Smooth muscle cell (in vitro differentiated cells): ENCODE measurements at regions not wholly inside any gene's neighbourhood (a gene's known extent, or its start where the extent isn't known, plus 50 kb on each side); places are given as distances from the start of the nearest gene placed in this dataset.

ENCODE experiments used
- DNase-seq: peaks from one replicate; lab custom pipeline; 2025; ENCODE audit not compliant: unreplicated experiment; lab: John Stamatoyannopoulos, UW
- H2AFZ ChIP-seq: fragments of 200-600 bp; sonication (generic); 2 replicates; pipeline ENCODE4 v1.6.0; 2016; ENCODE audit warnings: antibody characterized with exemption, low read depth, mild to moderate bottlenecking
- H3F3A ChIP-seq: fragments of 200-600 bp; sonication (generic); 2 replicates; pipeline ENCODE4 v1.6.0; 2017; ENCODE audit warnings: antibody characterized with exemption, low read depth
- H3K27ac ChIP-seq: fragments of 200-600 bp; sonication (generic); 2 replicates; pipeline ENCODE4 v1.5.1; 2016; ENCODE audit warnings: low read depth, mild to moderate bottlenecking
- H3K27me3 ChIP-seq: fragments of 200-600 bp; sonication (generic); 2 replicates; pipeline ENCODE4 v1.6.1; 2016; ENCODE audit warnings: low read depth, mild to moderate bottlenecking
- H3K36me3 ChIP-seq: fragments of 200-600 bp; sonication (generic); 2 replicates; pipeline ENCODE4 v1.5.1; 2016; ENCODE audit warnings: low read depth
- H3K4me1 ChIP-seq: fragments of 200-600 bp; sonication (generic); 2 replicates; pipeline ENCODE4 v1.5.1; 2016; ENCODE audit warnings: low read depth
- H3K4me2 ChIP-seq: fragments of 200-600 bp; sonication (generic); 2 replicates; pipeline ENCODE4 v1.6.0; 2016; ENCODE audit warnings: mild to moderate bottlenecking
- H3K4me3 ChIP-seq: fragments of 200-600 bp; sonication (generic); 2 replicates; pipeline ENCODE4 v1.5.1; 2016; ENCODE audit warnings: mild to moderate bottlenecking
- H3K79me2 ChIP-seq: fragments of 200-600 bp; sonication (generic); 2 replicates; pipeline ENCODE4 v1.6.0; 2016; ENCODE audit warnings: low read depth, mild to moderate bottlenecking
- H3K9ac ChIP-seq: fragments of 200-600 bp; sonication (generic); 2 replicates; pipeline ENCODE4 v1.6.0; 2016; ENCODE audit warnings: low read depth
- H3K9me3 ChIP-seq: fragments of 200-600 bp; sonication (generic); replicated peaks from 2 replicates; pipeline ENCODE4 v1.5.1; 2016; ENCODE audit warnings: low read depth
- H4K20me1 ChIP-seq: fragments of 200-600 bp; sonication (generic); 2 replicates; pipeline ENCODE4 v1.6.0; 2016; ENCODE audit warnings: low read depth
- WGBS: methylation state at CpG from one replicate; pipeline ENCODE4 v1.1.7; 2016; ENCODE audit warnings: low lambda C conversion rate; 5-methylcytosine and 5-hydroxymethylcytosine counted together
- TF ChIP-seq, protein P1 (sequence below): fragments of 200-600 bp; sonication (generic); IDR thresholded peaks from 2 replicates; pipeline ENCODE4 v1.5.1; 2017; ENCODE audit warnings: borderline replicate concordance, mild to moderate bottlenecking, antibody characterized with exemption; ENCODE audit not compliant: insufficient read depth, poor library complexity, severe bottlenecking

- WGBS = 89% methylated on average over 1 of the region's 1 CpG
- H3K9ac ChIP-seq = no peak overlapping the region
- H3K4me2 ChIP-seq = no peak overlapping the region
- no peak overlapping the region for H3K27ac ChIP-seq
- TF ChIP-seq, protein P1, sequence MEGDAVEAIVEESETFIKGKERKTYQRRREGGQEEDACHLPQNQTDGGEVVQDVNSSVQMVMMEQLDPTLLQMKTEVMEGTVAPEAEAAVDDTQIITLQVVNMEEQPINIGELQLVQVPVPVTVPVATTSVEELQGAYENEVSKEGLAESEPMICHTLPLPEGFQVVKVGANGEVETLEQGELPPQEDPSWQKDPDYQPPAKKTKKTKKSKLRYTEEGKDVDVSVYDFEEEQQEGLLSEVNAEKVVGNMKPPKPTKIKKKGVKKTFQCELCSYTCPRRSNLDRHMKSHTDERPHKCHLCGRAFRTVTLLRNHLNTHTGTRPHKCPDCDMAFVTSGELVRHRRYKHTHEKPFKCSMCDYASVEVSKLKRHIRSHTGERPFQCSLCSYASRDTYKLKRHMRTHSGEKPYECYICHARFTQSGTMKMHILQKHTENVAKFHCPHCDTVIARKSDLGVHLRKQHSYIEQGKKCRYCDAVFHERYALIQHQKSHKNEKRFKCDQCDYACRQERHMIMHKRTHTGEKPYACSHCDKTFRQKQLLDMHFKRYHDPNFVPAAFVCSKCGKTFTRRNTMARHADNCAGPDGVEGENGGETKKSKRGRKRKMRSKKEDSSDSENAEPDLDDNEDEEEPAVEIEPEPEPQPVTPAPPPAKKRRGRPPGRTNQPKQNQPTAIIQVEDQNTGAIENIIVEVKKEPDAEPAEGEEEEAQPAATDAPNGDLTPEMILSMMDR = no peak
- H4K20me1 ChIP-seq = no peaks in the 10 kb centered on the region
- H3K79me2 ChIP-seq = no peaks in the 10 kb centered on the region
- DNase-seq = no peak
- H3F3A ChIP-seq = no peaks in the 10 kb centered on the region
- H3K4me3 ChIP-seq = no peak overlapping the region
- H3K27me3 ChIP-seq = no peaks in the 10 kb centered on the region
- H3K4me1 ChIP-seq = no peaks in the 10 kb centered on the region
- no peaks in the 10 kb centered on the region for H3K9me3 ChIP-seq
- H2AFZ ChIP-seq = no peak overlapping the region
- H3K36me3 ChIP-seq = no peaks in the 10 kb centered on the region
These were observed 73.2 kb downstream of the SUCNR1 start for GRCh38 chr3:151946606-151947005.

GRCh38 chr3:151949706-151950105, 76.3 kb downstream of the SUCNR1 start:
- H3K79me2 ChIP-seq = no peaks in the 10 kb centered on the region
- no peak overlapping the region for H3K4me2 ChIP-seq
- H3K9ac ChIP-seq = no peak overlapping the region
- no peaks in the 10 kb centered on the region for H3K4me1 ChIP-seq
- no peaks in the 10 kb centered on the region for H3K36me3 ChIP-seq
- H2AFZ ChIP-seq = no peak overlapping the region
- TF ChIP-seq, protein P1 = no peak
- H3K4me3 ChIP-seq = no peak overlapping the region
- DNase-seq = no peak
- no peaks in the 10 kb centered on the region for H4K20me1 ChIP-seq
- H3K9me3 ChIP-seq = no peaks in the 10 kb centered on the region
- H3K27me3 ChIP-seq = no peaks in the 10 kb centered on the region
- 92% methylated on average over 4 of the region's 4 CpGs for WGBS
- no peak overlapping the region for H3K27ac ChIP-seq
- H3F3A ChIP-seq = no peaks in the 10 kb centered on the region

DNA sequence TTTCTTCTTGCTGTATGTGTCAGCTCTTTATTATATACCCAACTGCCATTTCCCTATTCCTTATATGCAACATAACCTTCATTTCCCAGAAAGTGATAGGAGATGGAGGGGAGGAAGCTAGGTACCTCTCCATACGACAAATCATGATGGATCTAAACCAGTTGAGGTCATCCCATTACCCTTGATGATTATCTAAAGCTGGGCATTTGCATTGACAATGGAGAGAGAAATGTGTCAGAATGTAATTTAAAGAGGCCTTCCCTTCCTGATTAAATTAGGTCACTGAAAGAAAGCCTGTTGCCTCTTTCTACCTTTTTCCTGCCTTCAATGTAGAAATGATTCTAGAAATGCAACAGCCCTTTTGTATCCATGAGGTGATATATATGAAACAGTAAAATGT, 81.9 kb downstream of the SUCNR1 start:
- H3K4me2 ChIP-seq = no peak overlapping the region
- no peaks in the 10 kb centered on the region for H3K79me2 ChIP-seq
- DNase-seq = no peak
- 67% methylated on average over 1 of the region's 1 CpG for WGBS
- H2AFZ ChIP-seq = no peak overlapping the region
- no peaks in the 10 kb centered on the region for H3K27me3 ChIP-seq
- H3K36me3 ChIP-seq = no peaks in the 10 kb centered on the region
- H3F3A ChIP-seq = no peaks in the 10 kb centered on the region
- TF ChIP-seq, protein P1 = no peak
- no peak overlapping the region for H3K27ac ChIP-seq
- H4K20me1 ChIP-seq = no peaks in the 10 kb centered on the region
- H3K4me3 ChIP-seq = no peak overlapping the region
- no peak overlapping the region for H3K9ac ChIP-seq
- no peaks in the 10 kb centered on the region for H3K4me1 ChIP-seq
- H3K9me3 ChIP-seq = no peaks in the 10 kb centered on the region

- H3K9me3 ChIP-seq = no peaks in the 10 kb centered on the region
- no peak overlapping the region for H3K9ac ChIP-seq
- no peak overlapping the region for H3K4me2 ChIP-seq
- DNase-seq = no peak
- H3K27ac ChIP-seq = no peak overlapping the region
- H3K79me2 ChIP-seq = no peaks in the 10 kb centered on the region
- TF ChIP-seq, protein P1 = no peak
- H3F3A ChIP-seq = no peaks in the 10 kb centered on the region
- no peak overlapping the region for H2AFZ ChIP-seq
- no peaks in the 10 kb centered on the region for H3K27me3 ChIP-seq
- no peaks in the 10 kb centered on the region for H3K36me3 ChIP-seq
- no peak overlapping the region for H3K4me3 ChIP-seq
- H4K20me1 ChIP-seq = no peaks in the 10 kb centered on the region
- no peaks in the 10 kb centered on the region for H3K4me1 ChIP-seq
- 92% methylated on average over 4 of the region's 4 CpGs for WGBS
These were observed 87.6 kb downstream of the SUCNR1 start for GRCh38 chr3:151960961-151961580.
